HepG2 (cell line): ENCODE measurements at regions not wholly inside any gene's neighbourhood (a gene's known extent, or its start where the extent isn't known, plus 50 kb on each side); places are given as distances from the start of the nearest gene placed in this dataset.

Source experiments
- ATAC-seq: fragments of 200-7000 bp; cut with Tn5 transposase; 3 replicates; pipeline ENCODE4 v1.9.1; 2020; ENCODE audit warnings: mild to moderate bottlenecking, moderate library complexity
- BruUV-seq: library from RNA; stranded (reverse); fragments of 400-500 nt; replicated peaks from 2 replicates; lab custom pipeline; 2021; lab: Mats Ljungman, UMichigan
- CTCF ChIA-PET: fragments of 300-600 bp; formaldehyde crosslinking; extraction: SDS; loops from one replicate; lab custom pipeline; 2021; ENCODE audit warnings: low total read pairs, inconsistent platforms, low intra/inter-chr PET ratio; lab: Yijun Ruan, JAX
- POLR2A ChIA-PET: fragments of 350-600 bp; sonication (Branson Sonifier 250); formaldehyde crosslinking; loops from one replicate; lab custom pipeline; 2020; ENCODE audit warnings: antibody characterized with exemption, inconsistent platforms; lab: Yijun Ruan, JAX
- DNase-seq: peaks from one replicate; pipeline ENCODE4 v3.0.0-alpha.2; 2015; ENCODE audit warnings: low spot score
- FAIRE-seq: peaks from 3 replicates; lab custom pipeline; 2011; peaks lifted over from hg19 to GRCh38; lab: Jason Lieb, UNC
- H2AFZ ChIP-seq: one replicate; pipeline ENCODE4 v1.6.1; 2011; ENCODE audit warnings: low read length, inconsistent platforms
- H3K27ac ChIP-seq: fragments of 300-600 bp; 3 replicates; pipeline ENCODE4 v1.8.0; 2011; ENCODE audit warnings: mixed run types, mild to moderate bottlenecking, mixed read lengths, low read length, inconsistent platforms; ENCODE audit not compliant: insufficient read depth; ENCODE audit errors: extremely low read length
- H3K27me3 ChIP-seq, 2 experiments: fragments of 200-600 bp in 1 of 2; 2 replicates in 1 of 2; 3 replicates in 1 of 2; pipeline versions ENCODE4 v1.6.0 to v1.8.0; 2011; ENCODE audit warnings: low read length in 2 of 2, mild to moderate bottlenecking in 2 of 2, moderate library complexity in 2 of 2, inconsistent platforms in 1 of 2; ENCODE audit not compliant: insufficient read depth in 2 of 2, control insufficient read depth in 1 of 2
- H3K36me3 ChIP-seq, 2 experiments: fragments of 200-600 bp in 1 of 2; replicated peaks in 1 of 2; 2 replicates in 1 of 2; 3 replicates in 1 of 2; pipeline versions ENCODE4 v1.5.1 to v1.8.0; 2011; ENCODE audit warnings: low read length in 2 of 2, inconsistent platforms in 1 of 2; ENCODE audit not compliant: insufficient read depth in 2 of 2, control insufficient read depth in 1 of 2
- H3K4me1 ChIP-seq: 2 replicates; pipeline ENCODE4 v1.5.1; 2012; ENCODE audit warnings: low read length, inconsistent platforms; ENCODE audit not compliant: insufficient read depth
- H3K4me2 ChIP-seq: 2 replicates; pipeline ENCODE4 v1.6.0; 2011; ENCODE audit warnings: low read depth, low read length, inconsistent platforms
- H3K4me3 ChIP-seq, 3 experiments: fragments of 200-600 bp in 1 of 3; sonication (generic), shearing (Covaris generic) in 1 of 3; replicated peaks in 1 of 3; 2 replicates each; pipeline ENCODE4 v1.5.1; 2011 to 2016; ENCODE audit warnings: low read length in 3 of 3, inconsistent platforms in 2 of 3, low read depth in 2 of 3, mild to moderate bottlenecking in 2 of 3, control low read depth in 1 of 3, mixed read lengths in 1 of 3; ENCODE audit not compliant: insufficient read depth in 1 of 3
- H3K79me2 ChIP-seq: one replicate; pipeline ENCODE4 v1.6.1; 2011; ENCODE audit warnings: low read length, inconsistent platforms; ENCODE audit not compliant: insufficient read depth
- H3K9ac ChIP-seq: 2 replicates; pipeline ENCODE4 v1.6.0; 2011; ENCODE audit warnings: mild to moderate bottlenecking, low read depth, low read length, inconsistent platforms; ENCODE audit not compliant: insufficient read depth
- H3K9me3 ChIP-seq: 2 replicates; pipeline ENCODE4 v1.5.1; 2012; ENCODE audit warnings: mild to moderate bottlenecking, low read length
- H4K20me1 ChIP-seq: 2 replicates; pipeline ENCODE4 v1.6.0; 2011; ENCODE audit warnings: inconsistent platforms, mild to moderate bottlenecking, low read length, moderate library complexity; ENCODE audit not compliant: insufficient read depth
- DMAP1 ChIP-seq: IDR thresholded peaks from 2 replicates; pipeline ENCODE4 v1.6.1; 2016
- ETV6 ChIP-seq: sonication (generic); formaldehyde crosslinking; conservative IDR thresholded peaks from 2 replicates; pipeline ENCODE4 v1.4.0; 2020; ENCODE audit warnings: missing genetic modification reagents
- GLMP ChIP-seq: sonication (generic); formaldehyde crosslinking; IDR thresholded peaks from 2 replicates; pipeline ENCODE4 v1.9.0; 2021; ENCODE audit warnings: missing genetic modification reagents, mild to moderate bottlenecking, borderline replicate concordance
- HOXA5 ChIP-seq: sonication (generic); formaldehyde crosslinking; IDR thresholded peaks from 2 replicates; pipeline ENCODE4 v1.4.0; 2020; ENCODE audit warnings: missing genetic modification reagents
- MAX ChIP-seq: IDR thresholded peaks from 2 replicates; pipeline ENCODE4 v1.6.1; 2012; ENCODE audit warnings: inconsistent platforms
- MIER3 ChIP-seq: IDR thresholded peaks from 2 replicates; pipeline ENCODE4 v1.6.1; 2016; ENCODE audit warnings: missing compliant biosample characterization, borderline replicate concordance
- NKX3-1 ChIP-seq: sonication (generic); formaldehyde crosslinking; IDR thresholded peaks from 2 replicates; pipeline ENCODE4 v1.5.0; 2020; ENCODE audit warnings: missing genetic modification reagents
- NR2F1 ChIP-seq, 2 experiments: fragments of 450-650 bp in 1 of 2; formaldehyde crosslinking in 1 of 2; IDR thresholded peaks; 2 replicates each; pipeline versions ENCODE4 v1.5.0 to v1.6.1; 2016 to 2020; ENCODE audit warnings: mild to moderate bottlenecking in 1 of 2, missing compliant biosample characterization in 1 of 2, missing genetic modification reagents in 1 of 2, moderate library complexity in 1 of 2
- SOX5 ChIP-seq: IDR thresholded peaks from 2 replicates; pipeline ENCODE4 v1.6.1; 2016; ENCODE audit warnings: borderline replicate concordance
- SRY ChIP-seq: sonication (generic); formaldehyde crosslinking; IDR thresholded peaks from 2 replicates; pipeline ENCODE4 v1.8.0; 2022; ENCODE audit warnings: mild to moderate bottlenecking, missing genetic modification reagents
- TMF1 ChIP-seq: sonication (generic); formaldehyde crosslinking; IDR thresholded peaks from 2 replicates; pipeline ENCODE4 v1.8.1; 2022; ENCODE audit warnings: low read depth, missing genetic modification reagents
- TP53 ChIP-seq: sonication (generic); formaldehyde crosslinking; conservative IDR thresholded peaks from 2 replicates; pipeline ENCODE4 v1.4.0; 2020; ENCODE audit warnings: missing genetic modification reagents
- U2AF2 ChIP-seq: fragments of 200-400 bp; formaldehyde crosslinking; IDR thresholded peaks from 2 replicates; pipeline ENCODE4 v1.6.1; 2017; ENCODE audit warnings: low read depth, mild to moderate bottlenecking, low read length
- ZMAT5 ChIP-seq: sonication (generic); formaldehyde crosslinking; IDR thresholded peaks from 2 replicates; pipeline ENCODE4 v1.5.0; 2020; ENCODE audit warnings: mild to moderate bottlenecking, low read depth, missing genetic modification reagents, borderline replicate concordance
- ZNF121 ChIP-seq: sonication (generic); formaldehyde crosslinking; IDR thresholded peaks from 2 replicates; pipeline ENCODE4 v1.5.0; 2020; ENCODE audit warnings: mild to moderate bottlenecking, missing genetic modification reagents
- ZNF329 ChIP-seq: sonication (generic); formaldehyde crosslinking; IDR thresholded peaks from 2 replicates; pipeline ENCODE4 v1.9.0; 2021; ENCODE audit warnings: low read depth, mild to moderate bottlenecking, missing genetic modification reagents
- ZNF367 ChIP-seq: sonication (generic); formaldehyde crosslinking; IDR thresholded peaks from 2 replicates; pipeline ENCODE4 v1.4.0; 2020; ENCODE audit warnings: missing genetic modification reagents, borderline replicate concordance
- ZNF572 ChIP-seq: sonication (generic); formaldehyde crosslinking; IDR thresholded peaks from 2 replicates; pipeline ENCODE4 v1.5.1; 2020; ENCODE audit warnings: mild to moderate bottlenecking, missing genetic modification reagents
- ZNF772 ChIP-seq: sonication (generic); formaldehyde crosslinking; IDR thresholded peaks from 2 replicates; pipeline ENCODE4 v1.5.0; 2020; ENCODE audit warnings: mild to moderate bottlenecking, missing genetic modification reagents
- ZNF790 ChIP-seq: sonication (generic); formaldehyde crosslinking; IDR thresholded peaks from 2 replicates; pipeline ENCODE4 v1.8.0; 2022; ENCODE audit warnings: missing genetic modification reagents, mild to moderate bottlenecking, borderline replicate concordance
- ZSCAN12 ChIP-seq: sonication (generic); formaldehyde crosslinking; IDR thresholded peaks from 2 replicates; pipeline ENCODE4 v1.9.0; 2021; ENCODE audit warnings: mild to moderate bottlenecking, missing genetic modification reagents
- WGBS: methylation state at CpG from one replicate; pipeline ENCODE4 v1.1.6; 2017; ENCODE audit warnings: low lambda C conversion rate; 5-methylcytosine and 5-hydroxymethylcytosine counted together
- in situ Hi-C: cut with HindIII; loops from 2 replicates; pipeline ENCODE4 v1.10.0; 2017; ENCODE audit warnings: low pct_unique_long_range_greater_than_20kb; ENCODE audit not compliant: extremely low pct_ligation_motif_present
- intact Hi-C: fragments of 100-400 bp; cut with micrococcal nuclease; formaldehyde crosslinking; loops from one replicate; pipeline ENCODE4 v1.10.0; 2022; ENCODE audit not compliant: unreplicated experiment
- TF ChIP-seq, protein P1 (sequence below): sonication (generic); formaldehyde crosslinking; IDR thresholded peaks from 2 replicates; pipeline ENCODE4 v1.4.0; 2020; ENCODE audit warnings: missing genetic modification reagents, mild to moderate bottlenecking, borderline replicate concordance

DNA sequence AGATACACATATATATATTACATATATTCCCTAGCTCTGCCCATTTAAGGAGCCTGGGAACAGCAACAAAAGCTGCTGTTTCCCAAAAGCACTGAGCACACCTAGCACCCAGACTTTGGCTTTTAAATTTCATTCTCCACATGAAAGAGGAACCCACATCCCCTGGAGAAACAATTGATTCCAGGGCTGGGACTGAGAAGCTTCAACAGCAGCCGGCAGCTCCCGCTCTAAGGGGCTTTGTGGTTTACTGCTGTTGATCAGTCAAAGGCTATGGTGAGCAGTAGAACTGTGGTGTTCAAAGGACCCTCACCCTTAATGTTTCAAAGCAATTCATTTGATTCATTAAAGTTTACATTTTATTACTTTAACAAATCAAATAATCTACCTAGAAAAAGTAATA lies 83.3 kb upstream of the SLC66A3 start (continued):
- TF ChIP-seq ZNF772, result no peak
- TF ChIP-seq ZNF367, result no peak
- TF ChIP-seq HOXA5 (CRISPR knock-in tag), result no peak
- TF ChIP-seq ZSCAN12, result no peak
- no peak for TF ChIP-seq U2AF2
- TF ChIP-seq NKX3-1 (CRISPR knock-in tag), result no peak

DNA sequence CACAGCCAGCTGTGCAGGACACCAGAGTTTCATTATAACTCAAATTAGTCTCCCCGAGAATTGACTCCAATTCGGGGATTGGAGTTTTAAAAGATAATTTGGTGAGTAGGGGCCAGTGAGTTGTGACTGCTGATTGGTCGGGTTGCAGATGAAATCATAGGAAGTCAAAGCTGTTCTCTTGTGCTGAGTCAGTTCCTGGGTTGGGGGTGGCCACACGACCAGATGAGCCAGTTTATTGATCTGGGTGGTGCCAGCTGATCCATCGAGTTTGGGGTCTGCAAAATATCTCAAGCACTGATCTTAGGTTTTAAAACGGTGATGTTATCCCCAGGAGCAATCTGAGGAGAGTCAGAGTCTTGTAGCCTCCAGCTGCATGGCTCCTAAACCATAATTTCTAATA lies 82.7 kb upstream of the SLC66A3 start:
- BruUV-seq, result no TSS peak
- CTCF ChIA-PET, result no interaction called here
- in situ Hi-C loops (no loop called here), intact Hi-C loops (no loop called here)
- H3K4me3 ChIP-seq, result no peak overlapping the region
- no peak overlapping the region for H3K27ac ChIP-seq
- H3K36me3 ChIP-seq, result no peaks in the 10 kb centered on the region
- no peak overlapping the region for H2AFZ ChIP-seq
- no peaks in the 10 kb centered on the region for H3K4me1 ChIP-seq
- H4K20me1 ChIP-seq, result peaks cover 2% of the 10 kb centered on the region; the same call in 1 of the 2 replicates
- H3K27me3 ChIP-seq, result peaks cover 17 to 84% of the 10 kb centered on the region in 2 experiments; a peak in 4 of 5 replicates
- no peaks in the 10 kb centered on the region for H3K79me2 ChIP-seq
- no peak for ATAC-seq
- 0% methylated on average over 6 of the region's 6 CpGs for WGBS
- no peak overlapping the region for H3K9ac ChIP-seq
- H3K9me3 ChIP-seq, result no peaks in the 10 kb centered on the region
- no peak for DNase-seq
- no peak overlapping the region for H3K4me2 ChIP-seq
- POLR2A ChIA-PET, result no interaction called here
- TF ChIP-seq, protein P1, sequence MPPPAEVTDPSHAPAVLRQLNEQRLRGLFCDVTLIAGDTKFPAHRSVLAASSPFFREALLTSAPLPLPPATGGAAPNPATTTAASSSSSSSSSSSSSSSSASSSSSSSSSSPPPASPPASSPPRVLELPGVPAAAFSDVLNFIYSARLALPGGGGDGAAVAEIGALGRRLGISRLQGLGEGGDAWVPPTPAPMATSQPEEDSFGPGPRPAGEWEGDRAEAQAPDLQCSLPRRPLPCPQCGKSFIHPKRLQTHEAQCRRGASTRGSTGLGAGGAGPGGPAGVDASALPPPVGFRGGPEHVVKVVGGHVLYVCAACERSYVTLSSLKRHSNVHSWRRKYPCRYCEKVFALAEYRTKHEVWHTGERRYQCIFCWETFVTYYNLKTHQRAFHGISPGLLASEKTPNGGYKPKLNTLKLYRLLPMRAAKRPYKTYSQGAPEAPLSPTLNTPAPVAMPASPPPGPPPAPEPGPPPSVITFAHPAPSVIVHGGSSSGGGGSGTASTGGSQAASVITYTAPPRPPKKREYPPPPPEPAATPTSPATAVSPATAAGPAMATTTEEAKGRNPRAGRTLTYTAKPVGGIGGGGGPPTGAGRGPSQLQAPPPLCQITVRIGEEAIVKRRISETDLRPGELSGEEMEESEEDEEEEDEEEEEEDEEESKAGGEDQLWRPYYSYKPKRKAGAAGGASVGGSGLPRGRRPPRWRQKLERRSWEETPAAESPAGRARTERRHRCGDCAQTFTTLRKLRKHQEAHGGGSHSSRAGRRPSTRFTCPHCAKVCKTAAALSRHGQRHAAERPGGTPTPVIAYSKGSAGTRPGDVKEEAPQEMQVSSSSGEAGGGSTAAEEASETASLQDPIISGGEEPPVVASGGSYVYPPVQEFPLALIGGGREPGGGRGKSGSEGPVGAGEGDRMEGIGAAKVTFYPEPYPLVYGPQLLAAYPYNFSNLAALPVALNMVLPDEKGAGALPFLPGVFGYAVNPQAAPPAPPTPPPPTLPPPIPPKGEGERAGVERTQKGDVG (CRISPR knock-in tag), result no peak
- no peak for TF ChIP-seq SRY (CRISPR knock-in tag)
- TF ChIP-seq MIER3 (CRISPR knock-in tag), result no peak
- no peak for TF ChIP-seq ZNF329 (CRISPR knock-in tag)
- no peak for TF ChIP-seq ZMAT5
- TF ChIP-seq MAX, result no peak
- TF ChIP-seq TMF1 (CRISPR knock-in tag), result no peak
- no peak for TF ChIP-seq ZNF572
- TF ChIP-seq SOX5, result no peak
- no peak for TF ChIP-seq ETV6 (CRISPR knock-in tag)
- TF ChIP-seq ZNF121, result no peak
- no peak for TF ChIP-seq GLMP (CRISPR knock-in tag)
- TF ChIP-seq NR2F1 (CRISPR knock-in tag; IDR thresholded peaks at IDR 0.05), result no peak
- TF ChIP-seq ZNF790 (CRISPR knock-in tag), result no peak
- no peak for TF ChIP-seq DMAP1 (CRISPR knock-in tag)
- TF ChIP-seq TP53 (CRISPR knock-in tag), result no peak
- no peak for FAIRE-seq
